GM23338 (cell line): ENCODE measurements at regions not wholly inside any gene's neighbourhood (a gene's known extent, or its start where the extent isn't known, plus 50 kb on each side); places are given as distances from the start of the nearest gene placed in this dataset. TPM values are rescaled to one million over a fixed set of nuclear protein-coding genes. Genes with fewer than 3 reads are reported as not detected.
"Not testable (repeated sequence)": the region's sequence is repeated elsewhere in the genome, so short reads cannot be mapped to it uniquely, and the experiment has no call there.

Experiments
- ATAC-seq: fragments of 200-7000 bp; cut with Tn5 transposase; 3 replicates; pipeline ENCODE4 v1.9.1; 2020
- DNase-seq: peaks from one replicate; pipeline ENCODE4 v3.0.0-alpha.2; 2015; ENCODE audit warnings: low spot score
- H2AFZ ChIP-seq: fragments of 200-600 bp; sonication (generic); 2 replicates; pipeline ENCODE4 v1.8.0; 2016; ENCODE audit warnings: antibody characterized with exemption, mild to moderate bottlenecking, moderate library complexity
- H3F3A ChIP-seq: fragments of 200-600 bp; sonication (generic); replicated peaks from 2 replicates; pipeline ENCODE4 v1.8.0; 2017; ENCODE audit warnings: antibody characterized with exemption, mixed run types, low read depth
- H3K27ac ChIP-seq: fragments of 200-600 bp; sonication (generic); 2 replicates; pipeline ENCODE4 v1.6.1; 2016; ENCODE audit warnings: low read depth
- H3K27me3 ChIP-seq: fragments of 200-600 bp; sonication (generic); 2 replicates; pipeline ENCODE4 v1.8.0; 2016; ENCODE audit warnings: mild to moderate bottlenecking, mixed run types, moderate library complexity; ENCODE audit not compliant: insufficient read depth
- H3K36me3 ChIP-seq: fragments of 200-600 bp; sonication (generic); 2 replicates; pipeline ENCODE4 v1.8.0; 2016; ENCODE audit warnings: mild to moderate bottlenecking; ENCODE audit not compliant: insufficient read depth
- H3K4me1 ChIP-seq: fragments of 200-600 bp; sonication (generic); 2 replicates; pipeline ENCODE4 v1.8.0; 2016; ENCODE audit warnings: mild to moderate bottlenecking, moderate library complexity; ENCODE audit not compliant: insufficient read depth
- H3K4me2 ChIP-seq: fragments of 200-600 bp; sonication (generic); 2 replicates; pipeline ENCODE4 v1.7.1; 2017; ENCODE audit warnings: mixed run types
- H3K4me3 ChIP-seq: fragments of 200-600 bp; sonication (generic); 2 replicates; pipeline ENCODE4 v1.6.1; 2016; ENCODE audit warnings: mixed run types
- H3K79me2 ChIP-seq: fragments of 200-600 bp; sonication (generic); replicated peaks from 2 replicates; pipeline ENCODE4 v1.8.0; 2017; ENCODE audit warnings: mild to moderate bottlenecking; ENCODE audit not compliant: insufficient read depth
- H3K9me2 ChIP-seq: fragments of 200-600 bp; sonication (generic); 2 replicates; pipeline ENCODE4 v1.8.0; 2017; ENCODE audit not compliant: insufficient read depth
- H4K20me1 ChIP-seq: fragments of 200-600 bp; sonication (generic); replicated peaks from 2 replicates; pipeline ENCODE4 v1.8.0; 2017; ENCODE audit warnings: mild to moderate bottlenecking; ENCODE audit not compliant: insufficient read depth
- H3K27ac Mint-ChIP-seq: 2 replicates; pipeline ENCODE4 v1.8.0; 2020; ENCODE audit warnings: inconsistent platforms, mild to moderate bottlenecking, moderate library complexity, mixed read lengths
- H3K27me3 Mint-ChIP-seq: 3 replicates; pipeline ENCODE4 v1.8.0; 2022; ENCODE audit warnings: low read depth, mild to moderate bottlenecking, moderate library complexity, mixed read lengths, inconsistent platforms; ENCODE audit not compliant: insufficient read depth, poor library complexity
- H3K36me3 Mint-ChIP-seq: 3 replicates; pipeline ENCODE4 v1.8.0; 2021; ENCODE audit warnings: low read depth, mild to moderate bottlenecking, inconsistent platforms, moderate library complexity, mixed read lengths
- H3K4me1 Mint-ChIP-seq: 3 replicates; pipeline ENCODE4 v1.8.0; 2020; ENCODE audit warnings: mild to moderate bottlenecking, inconsistent platforms, mixed read lengths
- H3K4me3 Mint-ChIP-seq: 3 replicates; pipeline ENCODE4 v1.8.0; 2021; ENCODE audit warnings: moderate library complexity, mild to moderate bottlenecking, inconsistent platforms, mixed read lengths
- H3K9me3 Mint-ChIP-seq: 3 replicates; pipeline ENCODE4 v1.8.0; 2020; ENCODE audit warnings: moderate library complexity, mild to moderate bottlenecking, inconsistent platforms, mixed read lengths
- CTCF ChIP-seq, 2 experiments: fragments of 200-600 bp in 1 of 2; sonication (generic) in 1 of 2; conservative IDR thresholded peaks; 2 replicates each; pipeline versions ENCODE4 v1.5.1 to v1.6.1; 2016 to 2017; ENCODE audit warnings: antibody characterized with exemption in 2 of 2, low read depth in 2 of 2, mild to moderate bottlenecking in 2 of 2, moderate library complexity in 1 of 2
- EZH2phosphoT487 ChIP-seq: fragments of 200-600 bp; sonication (generic); IDR thresholded peaks from one replicate; pipeline ENCODE4 v1.8.1; 2018; ENCODE audit warnings: antibody characterized with exemption; ENCODE audit not compliant: unreplicated experiment
- small RNA-seq: library from RNA; depleted of rRNA; stranded (forward); fragments of <200 nt; gene quantifications from one replicate; pipeline ENCODE3, GENCODE V24; 2014; ENCODE audit warnings: low replicate concordance
- TF ChIP-seq, protein P1 (sequence below): fragments of 250-450 bp; sonication (Bioruptor Pico); IDR thresholded peaks from 2 replicates; pipeline ENCODE4 v1.5.0; 2020; ENCODE audit warnings: mild to moderate bottlenecking, moderate library complexity

- TF ChIP-seq, protein P1, sequence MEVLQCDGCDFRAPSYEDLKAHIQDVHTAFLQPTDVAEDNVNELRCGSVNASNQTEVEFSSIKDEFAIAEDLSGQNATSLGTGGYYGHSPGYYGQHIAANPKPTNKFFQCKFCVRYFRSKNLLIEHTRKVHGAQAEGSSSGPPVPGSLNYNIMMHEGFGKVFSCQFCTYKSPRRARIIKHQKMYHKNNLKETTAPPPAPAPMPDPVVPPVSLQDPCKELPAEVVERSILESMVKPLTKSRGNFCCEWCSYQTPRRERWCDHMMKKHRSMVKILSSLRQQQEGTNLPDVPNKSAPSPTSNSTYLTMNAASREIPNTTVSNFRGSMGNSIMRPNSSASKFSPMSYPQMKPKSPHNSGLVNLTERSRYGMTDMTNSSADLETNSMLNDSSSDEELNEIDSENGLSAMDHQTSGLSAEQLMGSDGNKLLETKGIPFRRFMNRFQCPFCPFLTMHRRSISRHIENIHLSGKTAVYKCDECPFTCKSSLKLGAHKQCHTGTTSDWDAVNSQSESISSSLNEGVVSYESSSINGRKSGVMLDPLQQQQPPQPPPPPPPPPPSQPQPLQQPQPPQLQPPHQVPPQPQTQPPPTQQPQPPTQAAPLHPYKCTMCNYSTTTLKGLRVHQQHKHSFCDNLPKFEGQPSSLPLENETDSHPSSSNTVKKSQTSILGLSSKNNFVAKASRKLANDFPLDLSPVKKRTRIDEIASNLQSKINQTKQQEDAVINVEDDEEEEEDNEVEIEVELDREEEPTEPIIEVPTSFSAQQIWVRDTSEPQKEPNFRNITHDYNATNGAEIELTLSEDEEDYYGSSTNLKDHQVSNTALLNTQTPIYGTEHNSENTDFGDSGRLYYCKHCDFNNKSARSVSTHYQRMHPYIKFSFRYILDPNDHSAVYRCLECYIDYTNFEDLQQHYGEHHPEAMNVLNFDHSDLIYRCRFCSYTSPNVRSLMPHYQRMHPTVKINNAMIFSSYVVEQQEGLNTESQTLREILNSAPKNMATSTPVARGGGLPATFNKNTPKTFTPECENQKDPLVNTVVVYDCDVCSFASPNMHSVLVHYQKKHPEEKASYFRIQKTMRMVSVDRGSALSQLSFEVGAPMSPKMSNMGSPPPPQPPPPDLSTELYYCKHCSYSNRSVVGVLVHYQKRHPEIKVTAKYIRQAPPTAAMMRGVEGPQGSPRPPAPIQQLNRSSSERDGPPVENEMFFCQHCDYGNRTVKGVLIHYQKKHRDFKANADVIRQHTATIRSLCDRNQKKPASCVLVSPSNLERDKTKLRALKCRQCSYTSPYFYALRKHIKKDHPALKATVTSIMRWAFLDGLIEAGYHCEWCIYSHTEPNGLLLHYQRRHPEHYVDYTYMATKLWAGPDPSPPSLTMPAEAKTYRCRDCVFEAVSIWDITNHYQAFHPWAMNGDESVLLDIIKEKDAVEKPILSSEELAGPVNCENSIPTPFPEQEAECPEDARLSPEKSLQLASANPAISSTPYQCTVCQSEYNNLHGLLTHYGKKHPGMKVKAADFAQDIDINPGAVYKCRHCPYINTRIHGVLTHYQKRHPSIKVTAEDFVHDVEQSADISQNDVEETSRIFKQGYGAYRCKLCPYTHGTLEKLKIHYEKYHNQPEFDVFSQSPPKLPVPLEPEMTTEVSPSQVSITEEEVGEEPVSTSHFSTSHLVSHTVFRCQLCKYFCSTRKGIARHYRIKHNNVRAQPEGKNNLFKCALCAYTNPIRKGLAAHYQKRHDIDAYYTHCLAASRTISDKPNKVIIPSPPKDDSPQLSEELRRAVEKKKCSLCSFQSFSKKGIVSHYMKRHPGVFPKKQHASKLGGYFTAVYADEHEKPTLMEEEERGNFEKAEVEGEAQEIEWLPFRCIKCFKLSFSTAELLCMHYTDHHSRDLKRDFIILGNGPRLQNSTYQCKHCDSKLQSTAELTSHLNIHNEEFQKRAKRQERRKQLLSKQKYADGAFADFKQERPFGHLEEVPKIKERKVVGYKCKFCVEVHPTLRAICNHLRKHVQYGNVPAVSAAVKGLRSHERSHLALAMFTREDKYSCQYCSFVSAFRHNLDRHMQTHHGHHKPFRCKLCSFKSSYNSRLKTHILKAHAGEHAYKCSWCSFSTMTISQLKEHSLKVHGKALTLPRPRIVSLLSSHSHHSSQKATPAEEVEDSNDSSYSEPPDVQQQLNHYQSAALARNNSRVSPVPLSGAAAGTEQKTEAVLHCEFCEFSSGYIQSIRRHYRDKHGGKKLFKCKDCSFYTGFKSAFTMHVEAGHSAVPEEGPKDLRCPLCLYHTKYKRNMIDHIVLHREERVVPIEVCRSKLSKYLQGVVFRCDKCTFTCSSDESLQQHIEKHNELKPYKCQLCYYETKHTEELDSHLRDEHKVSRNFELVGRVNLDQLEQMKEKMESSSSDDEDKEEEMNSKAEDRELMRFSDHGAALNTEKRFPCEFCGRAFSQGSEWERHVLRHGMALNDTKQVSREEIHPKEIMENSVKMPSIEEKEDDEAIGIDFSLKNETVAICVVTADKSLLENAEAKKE (CRISPR knock-in tag) = no peak
These were observed 67.9 kb upstream of the WDR72 start (continued) for GRCh38 chr15:53827355-53827754.

DNA sequence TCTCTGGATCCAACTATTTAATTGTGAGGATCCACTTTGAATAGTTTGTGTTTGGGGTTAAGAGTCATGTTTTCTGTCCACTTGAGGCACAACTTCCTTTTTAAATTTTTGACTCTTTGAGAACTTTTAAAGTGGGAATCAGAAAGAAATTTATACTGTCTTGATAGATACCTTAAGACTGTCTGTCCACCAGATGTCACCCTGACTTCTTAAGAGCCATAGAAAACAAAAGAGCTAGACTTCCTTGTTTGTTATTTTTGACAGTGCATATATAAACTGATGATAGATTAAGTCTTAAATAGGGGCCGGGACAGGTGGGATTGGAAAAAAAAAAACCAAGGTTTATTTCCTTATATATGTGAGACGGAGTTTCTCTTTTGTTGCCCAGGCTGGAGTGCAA is 52.1 kb upstream of the WDR72 start:
- Mint-ChIP-seq H3K4me3 (no peak overlapping the region), H3K9me3 (no peaks in the 10 kb centered on the region; the same call in 2 of the 3 replicates), H3K36me3 (no peaks in the 10 kb centered on the region), H3K27me3 (no peaks in the 10 kb centered on the region), H3K27ac (no peak overlapping the region), H3K4me1 (no peaks in the 10 kb centered on the region; the same call in 2 of the 3 replicates)
- DNase-seq = peak; percentile 45
- Histone ChIP-seq H3K4me2 (no peak overlapping the region), H3K4me3 (no peak overlapping the region), H3K9me2 (no peaks in the 10 kb centered on the region), H3K27ac (no peak overlapping the region), H3K27me3 (no peaks in the 10 kb centered on the region), H3F3A (no peaks in the 10 kb centered on the region), H3K79me2 (no peaks in the 10 kb centered on the region), H3K36me3 (no peaks in the 10 kb centered on the region), H3K4me1 (no peaks in the 10 kb centered on the region), H2AFZ (no peak overlapping the region), H4K20me1 (no peaks in the 10 kb centered on the region)
- TF ChIP-seq CTCF (conservative IDR thresholded peaks at IDR 0.05; ENCODE audit: low read depth in 2 of 2) (peak; percentile 24 to 52; a peak in 3 of 4 replicates), EZH2phosphoT487 (no peak)
- no peak; the same call in 2 of the 3 replicates for ATAC-seq

GRCh38 chr15:53810306-53810705 is 50.8 kb upstream of the WDR72 start:
- not testable (repeated sequence) for H3K9me2 ChIP-seq, H3K4me3 Mint-ChIP-seq, H3K27me3 ChIP-seq, H3K4me2 ChIP-seq, H3K36me3 Mint-ChIP-seq, H3K4me3 ChIP-seq, H3K4me1 Mint-ChIP-seq, H4K20me1 ChIP-seq, H2AFZ ChIP-seq, H3K27me3 Mint-ChIP-seq, H3K27ac ChIP-seq, DNase-seq, H3K4me1 ChIP-seq, ATAC-seq, H3K36me3 ChIP-seq, H3K27ac Mint-ChIP-seq, H3K9me3 Mint-ChIP-seq, H3K79me2 ChIP-seq, H3F3A ChIP-seq

Small RNA genes lying in the stretch of these regions (small RNA-seq; reads per million reads assigned to genes)
- gene AC084759.1 = not detected
